ENCODE measurements at regions not wholly inside any gene's neighbourhood (a gene's known extent, or its start where the extent isn't known, plus 50 kb on each side); places are given as distances from the start of the nearest gene placed in this dataset.

- TF ChIP-seq NFE2L2 (IDR thresholded peaks at IDR 0.05; ENCODE audit: low read depth, low read length) (no peak), POLR2A (IDR thresholded peaks at IDR 0.05; ENCODE audit: low read depth, low read length) (no peak), RCOR1 (IDR thresholded peaks at IDR 0.05; ENCODE audit: insufficient replicate concordance, low read length) (no peak), SMC3 (IDR thresholded peaks at IDR 0.05; ENCODE audit: low read depth, low read length) (no peak), RFX5 (IDR thresholded peaks at IDR 0.05; ENCODE audit: low read depth, low read length) (no peak), MAZ (IDR thresholded peaks at IDR 0.05; ENCODE audit: borderline replicate concordance, low read depth, low read length) (no peak), BHLHE40 (IDR thresholded peaks at IDR 0.05; ENCODE audit: low read depth, low read length) (no peak), CHD1 (IDR thresholded peaks at IDR 0.05; ENCODE audit: low read depth, low read length) (no peak), CEBPB (IDR thresholded peaks at IDR 0.05; ENCODE audit: low read depth, low read length) (no peak), FOS (IDR thresholded peaks at IDR 0.05; ENCODE audit: low read depth, low read length) (no peak), RAD21 (IDR thresholded peaks at IDR 0.05; ENCODE audit: low read length) (no peak), MAFK (IDR thresholded peaks at IDR 0.05; ENCODE audit: low read depth, low read length) (no peak)
- TF ChIP-seq, protein P1, sequence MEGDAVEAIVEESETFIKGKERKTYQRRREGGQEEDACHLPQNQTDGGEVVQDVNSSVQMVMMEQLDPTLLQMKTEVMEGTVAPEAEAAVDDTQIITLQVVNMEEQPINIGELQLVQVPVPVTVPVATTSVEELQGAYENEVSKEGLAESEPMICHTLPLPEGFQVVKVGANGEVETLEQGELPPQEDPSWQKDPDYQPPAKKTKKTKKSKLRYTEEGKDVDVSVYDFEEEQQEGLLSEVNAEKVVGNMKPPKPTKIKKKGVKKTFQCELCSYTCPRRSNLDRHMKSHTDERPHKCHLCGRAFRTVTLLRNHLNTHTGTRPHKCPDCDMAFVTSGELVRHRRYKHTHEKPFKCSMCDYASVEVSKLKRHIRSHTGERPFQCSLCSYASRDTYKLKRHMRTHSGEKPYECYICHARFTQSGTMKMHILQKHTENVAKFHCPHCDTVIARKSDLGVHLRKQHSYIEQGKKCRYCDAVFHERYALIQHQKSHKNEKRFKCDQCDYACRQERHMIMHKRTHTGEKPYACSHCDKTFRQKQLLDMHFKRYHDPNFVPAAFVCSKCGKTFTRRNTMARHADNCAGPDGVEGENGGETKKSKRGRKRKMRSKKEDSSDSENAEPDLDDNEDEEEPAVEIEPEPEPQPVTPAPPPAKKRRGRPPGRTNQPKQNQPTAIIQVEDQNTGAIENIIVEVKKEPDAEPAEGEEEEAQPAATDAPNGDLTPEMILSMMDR (conservative IDR thresholded peaks at IDR 0.05; ENCODE audit: low read depth, low read length) = no peak
- TF ChIP-seq, protein P2, sequence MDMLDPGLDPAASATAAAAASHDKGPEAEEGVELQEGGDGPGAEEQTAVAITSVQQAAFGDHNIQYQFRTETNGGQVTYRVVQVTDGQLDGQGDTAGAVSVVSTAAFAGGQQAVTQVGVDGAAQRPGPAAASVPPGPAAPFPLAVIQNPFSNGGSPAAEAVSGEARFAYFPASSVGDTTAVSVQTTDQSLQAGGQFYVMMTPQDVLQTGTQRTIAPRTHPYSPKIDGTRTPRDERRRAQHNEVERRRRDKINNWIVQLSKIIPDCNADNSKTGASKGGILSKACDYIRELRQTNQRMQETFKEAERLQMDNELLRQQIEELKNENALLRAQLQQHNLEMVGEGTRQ (IDR thresholded peaks at IDR 0.05; ENCODE audit: low read depth, low read length) = no peak
Observed at GRCh38 chr14:87450193-87450592, 542.8 kb downstream of the GALC start.

All from IMR-90 (cell line).